ENCODE measurements at regions not wholly inside any gene's neighbourhood (a gene's known extent, or its start where the extent isn't known, plus 50 kb on each side); places are given as distances from the start of the nearest gene placed in this dataset.

DNA sequence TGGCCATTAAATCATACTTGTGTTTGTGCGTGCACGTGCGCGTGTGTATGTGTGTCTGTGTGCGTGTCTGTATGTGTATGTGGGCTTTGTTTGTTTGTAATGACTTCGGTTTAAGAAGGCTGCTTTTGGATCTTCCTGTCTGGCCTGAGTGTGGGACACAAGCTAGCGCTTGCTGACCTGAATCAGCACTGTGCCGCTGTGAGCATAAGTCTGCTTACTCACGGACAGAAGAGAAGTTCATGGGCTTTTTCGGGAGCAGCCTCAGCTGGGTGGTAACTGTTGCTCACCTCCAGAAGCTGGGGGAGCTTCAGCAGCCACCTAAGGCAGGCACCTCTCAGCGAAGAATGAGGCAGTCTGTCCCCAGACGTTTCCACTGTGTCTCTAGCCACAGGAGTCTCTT lies 56.1 kb upstream of the TRUB1 start:
- TF ChIP-seq SIN3A (IDR thresholded peaks at IDR 0.05; ENCODE audit: borderline replicate concordance, insufficient read depth, low read depth, low read length): no peak
- TF ChIP-seq, protein P1, sequence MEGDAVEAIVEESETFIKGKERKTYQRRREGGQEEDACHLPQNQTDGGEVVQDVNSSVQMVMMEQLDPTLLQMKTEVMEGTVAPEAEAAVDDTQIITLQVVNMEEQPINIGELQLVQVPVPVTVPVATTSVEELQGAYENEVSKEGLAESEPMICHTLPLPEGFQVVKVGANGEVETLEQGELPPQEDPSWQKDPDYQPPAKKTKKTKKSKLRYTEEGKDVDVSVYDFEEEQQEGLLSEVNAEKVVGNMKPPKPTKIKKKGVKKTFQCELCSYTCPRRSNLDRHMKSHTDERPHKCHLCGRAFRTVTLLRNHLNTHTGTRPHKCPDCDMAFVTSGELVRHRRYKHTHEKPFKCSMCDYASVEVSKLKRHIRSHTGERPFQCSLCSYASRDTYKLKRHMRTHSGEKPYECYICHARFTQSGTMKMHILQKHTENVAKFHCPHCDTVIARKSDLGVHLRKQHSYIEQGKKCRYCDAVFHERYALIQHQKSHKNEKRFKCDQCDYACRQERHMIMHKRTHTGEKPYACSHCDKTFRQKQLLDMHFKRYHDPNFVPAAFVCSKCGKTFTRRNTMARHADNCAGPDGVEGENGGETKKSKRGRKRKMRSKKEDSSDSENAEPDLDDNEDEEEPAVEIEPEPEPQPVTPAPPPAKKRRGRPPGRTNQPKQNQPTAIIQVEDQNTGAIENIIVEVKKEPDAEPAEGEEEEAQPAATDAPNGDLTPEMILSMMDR (IDR thresholded peaks at IDR 0.05): no peak
- in situ Hi-C loops (cut with HindIII; ENCODE audit: low pct_unique_long_range_greater_than_20kb, low sequenced_read_pairs): no loop called here
- Histone ChIP-seq H3K4me3 (ENCODE audit: low read depth in 2 of 2, low read length in 2 of 2) (no peak overlapping the region), H3K36me3 (ENCODE audit: control insufficient read depth, insufficient read depth, low read length) (no peaks in the 10 kb centered on the region), H3K27me3 (ENCODE audit: control insufficient read depth, insufficient read depth, low read length) (no peaks in the 10 kb centered on the region), H3K9me3 (ENCODE audit: control insufficient read depth, insufficient read depth, low read depth, low read length) (no peaks in the 10 kb centered on the region), H3K27ac (ENCODE audit: low read length) (no peak overlapping the region), H3K4me1 (ENCODE audit: control insufficient read depth, insufficient read depth, low read length) (peaks cover 4% of the 10 kb centered on the region)
- intact Hi-C loops (cut with micrococcal nuclease; ENCODE audit: unreplicated experiment): no loop called here
- ATAC-seq (no peak; the same call in 1 of the 2 replicates), DNase-seq (ENCODE audit: low read depth, low spot score) (no peak)
- CTCF ChIA-PET: no interaction called here
- BruUV-seq (replicated peaks): no TSS peak
- POLR2A ChIA-PET: interaction anchor here (1.2 kb wide), 1 partner anchor 94 kb away, joined by 3 read pairs; no protein-coding TSS in a partner anchor

DNA sequence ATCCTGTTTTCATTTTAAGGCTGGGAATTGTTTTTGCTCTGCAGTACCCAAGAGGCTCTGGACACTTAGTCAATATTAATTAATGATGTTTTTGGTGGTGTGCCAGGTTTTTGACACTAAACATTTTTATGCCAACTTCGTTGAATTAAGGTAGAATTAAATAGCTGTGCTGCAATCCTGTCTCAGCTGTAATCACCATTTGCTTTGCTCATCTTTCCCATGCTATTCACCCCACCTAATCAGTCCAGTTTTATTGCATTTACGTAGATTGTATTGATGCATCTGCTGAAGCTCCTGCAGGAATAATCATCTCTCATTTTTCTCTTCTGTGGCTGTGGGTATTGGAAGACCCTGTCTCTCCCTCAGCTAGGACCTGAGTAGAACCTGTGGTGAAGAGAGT lies 52.6 kb upstream of the TRUB1 start:
- no peaks in the 10 kb centered on the region for H3K36me3 ChIP-seq (ENCODE audit: control insufficient read depth, insufficient read depth, low read length)
- ChIA-PET CTCF (interaction anchor here (0.7 kb wide), 1 partner anchor 926 kb away, joined by 4 read pairs; no protein-coding TSS in a partner anchor), POLR2A (interaction anchor here (0.7 kb wide), 1 partner anchor 163 kb away, joined by 6 read pairs; no protein-coding TSS in a partner anchor)
- no peak overlapping the region for H3K4me3 ChIP-seq (ENCODE audit: low read depth in 2 of 2, low read length in 2 of 2)
- intact Hi-C loops (cut with micrococcal nuclease; ENCODE audit: unreplicated experiment): no loop called here
- no peaks in the 10 kb centered on the region for H3K27me3 ChIP-seq (ENCODE audit: control insufficient read depth, insufficient read depth, low read length)
- DNase-seq (ENCODE audit: low read depth, low spot score) (no peak), ATAC-seq (no peak)
- TF ChIP-seq SIN3A (IDR thresholded peaks at IDR 0.05; ENCODE audit: borderline replicate concordance, insufficient read depth, low read depth, low read length) (no peak), POLR2AphosphoS5 (IDR thresholded peaks at IDR 0.05; ENCODE audit: low read depth, low read length) (no peak), TCF7L2 (IDR thresholded peaks at IDR 0.05; ENCODE audit: low read depth, low read length) (no peak)
- TF ChIP-seq, protein P1 (IDR thresholded peaks at IDR 0.05): no peak
- TF ChIP-seq, protein P2, sequence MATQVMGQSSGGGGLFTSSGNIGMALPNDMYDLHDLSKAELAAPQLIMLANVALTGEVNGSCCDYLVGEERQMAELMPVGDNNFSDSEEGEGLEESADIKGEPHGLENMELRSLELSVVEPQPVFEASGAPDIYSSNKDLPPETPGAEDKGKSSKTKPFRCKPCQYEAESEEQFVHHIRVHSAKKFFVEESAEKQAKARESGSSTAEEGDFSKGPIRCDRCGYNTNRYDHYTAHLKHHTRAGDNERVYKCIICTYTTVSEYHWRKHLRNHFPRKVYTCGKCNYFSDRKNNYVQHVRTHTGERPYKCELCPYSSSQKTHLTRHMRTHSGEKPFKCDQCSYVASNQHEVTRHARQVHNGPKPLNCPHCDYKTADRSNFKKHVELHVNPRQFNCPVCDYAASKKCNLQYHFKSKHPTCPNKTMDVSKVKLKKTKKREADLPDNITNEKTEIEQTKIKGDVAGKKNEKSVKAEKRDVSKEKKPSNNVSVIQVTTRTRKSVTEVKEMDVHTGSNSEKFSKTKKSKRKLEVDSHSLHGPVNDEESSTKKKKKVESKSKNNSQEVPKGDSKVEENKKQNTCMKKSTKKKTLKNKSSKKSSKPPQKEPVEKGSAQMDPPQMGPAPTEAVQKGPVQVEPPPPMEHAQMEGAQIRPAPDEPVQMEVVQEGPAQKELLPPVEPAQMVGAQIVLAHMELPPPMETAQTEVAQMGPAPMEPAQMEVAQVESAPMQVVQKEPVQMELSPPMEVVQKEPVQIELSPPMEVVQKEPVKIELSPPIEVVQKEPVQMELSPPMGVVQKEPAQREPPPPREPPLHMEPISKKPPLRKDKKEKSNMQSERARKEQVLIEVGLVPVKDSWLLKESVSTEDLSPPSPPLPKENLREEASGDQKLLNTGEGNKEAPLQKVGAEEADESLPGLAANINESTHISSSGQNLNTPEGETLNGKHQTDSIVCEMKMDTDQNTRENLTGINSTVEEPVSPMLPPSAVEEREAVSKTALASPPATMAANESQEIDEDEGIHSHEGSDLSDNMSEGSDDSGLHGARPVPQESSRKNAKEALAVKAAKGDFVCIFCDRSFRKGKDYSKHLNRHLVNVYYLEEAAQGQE (IDR thresholded peaks at IDR 0.05; ENCODE audit: insufficient read depth in 1 of 2, low read depth in 2 of 2, low read length in 1 of 2): no peak
- H3K27ac ChIP-seq (ENCODE audit: low read length): no peak overlapping the region
- no peaks in the 10 kb centered on the region for H3K9me3 ChIP-seq (ENCODE audit: control insufficient read depth, insufficient read depth, low read depth, low read length)
- in situ Hi-C loops (cut with HindIII; ENCODE audit: low pct_unique_long_range_greater_than_20kb, low sequenced_read_pairs): no loop called here
- peaks cover 4% of the 10 kb centered on the region; the same call in 1 of the 2 replicates for H3K4me1 ChIP-seq (ENCODE audit: control insufficient read depth, insufficient read depth, low read length)
- BruUV-seq (replicated peaks): no TSS peak

Data from Panc1 (cell line).